Muscle layer of duodenum (tissue), 2 donors: ENCODE measurements at regions not wholly inside any gene's neighbourhood (a gene's known extent, or its start where the extent isn't known, plus 50 kb on each side); places are given as distances from the start of the nearest gene placed in this dataset.

ENCODE experiments used
- H3K27ac ChIP-seq: one replicate; pipeline ENCODE4 v1.7.0; 2013; ENCODE audit warnings: mild to moderate bottlenecking, low read length
- H3K27me3 ChIP-seq: one replicate; pipeline ENCODE4 v1.7.0; 2013; ENCODE audit warnings: low read depth, mild to moderate bottlenecking, control low read depth, low read length
- H3K36me3 ChIP-seq, 2 donors: one replicate each; pipeline ENCODE4 v1.7.0; 2013; ENCODE audit warnings: low read length in 2 of 2, control low read depth in 1 of 2, mild to moderate bottlenecking in 1 of 2; ENCODE audit not compliant: insufficient read depth in 2 of 2, control insufficient read depth in 1 of 2
- H3K4me1 ChIP-seq, 2 donors: one replicate each; pipeline ENCODE4 v1.7.0; 2013; ENCODE audit warnings: low read length in 2 of 2, mild to moderate bottlenecking in 2 of 2, control low read depth in 1 of 2, moderate library complexity in 1 of 2; ENCODE audit not compliant: insufficient read depth in 2 of 2, control insufficient read depth in 1 of 2
- H3K4me3 ChIP-seq, 2 donors: one replicate each; pipeline ENCODE4 v1.7.0; 2013; ENCODE audit warnings: low read length in 2 of 2, low read depth in 1 of 2, mild to moderate bottlenecking in 1 of 2
- H3K9me3 ChIP-seq, 2 donors: one replicate each; pipeline ENCODE4 v1.7.0; 2013; ENCODE audit warnings: low read length in 2 of 2, control low read depth in 1 of 2, mild to moderate bottlenecking in 1 of 2; ENCODE audit not compliant: control insufficient read depth in 1 of 2
- donor health status: healthy.

DNA sequence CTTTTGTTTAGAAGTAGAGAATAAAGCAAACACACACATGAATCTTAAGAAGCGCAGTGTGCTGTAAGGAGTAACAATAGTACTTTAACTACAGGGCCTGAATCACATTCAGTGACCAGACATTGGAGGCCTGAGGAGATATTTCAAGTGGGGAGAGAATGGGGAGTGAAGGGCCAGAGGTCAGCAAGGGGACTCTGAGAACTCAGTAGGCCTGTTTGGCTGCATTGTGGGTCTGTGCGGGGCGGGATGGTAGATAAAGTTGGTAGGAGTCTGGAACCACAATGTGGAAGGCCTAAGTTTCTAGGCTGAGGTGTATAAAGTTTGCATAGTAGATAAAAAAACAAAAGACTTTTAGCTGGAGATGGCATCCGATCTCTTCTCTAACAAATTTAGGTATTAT lies 52.7 kb upstream of the WLS start:
- Histone ChIP-seq H3K27ac (no peak overlapping the region), H3K4me3 (no peak overlapping the region), H3K9me3 (no peaks in the 10 kb centered on the region), H3K36me3 (no peaks in the 10 kb centered on the region), H3K27me3 (no peaks in the 10 kb centered on the region), H3K4me1 (no peaks in the 10 kb centered on the region)

DNA sequence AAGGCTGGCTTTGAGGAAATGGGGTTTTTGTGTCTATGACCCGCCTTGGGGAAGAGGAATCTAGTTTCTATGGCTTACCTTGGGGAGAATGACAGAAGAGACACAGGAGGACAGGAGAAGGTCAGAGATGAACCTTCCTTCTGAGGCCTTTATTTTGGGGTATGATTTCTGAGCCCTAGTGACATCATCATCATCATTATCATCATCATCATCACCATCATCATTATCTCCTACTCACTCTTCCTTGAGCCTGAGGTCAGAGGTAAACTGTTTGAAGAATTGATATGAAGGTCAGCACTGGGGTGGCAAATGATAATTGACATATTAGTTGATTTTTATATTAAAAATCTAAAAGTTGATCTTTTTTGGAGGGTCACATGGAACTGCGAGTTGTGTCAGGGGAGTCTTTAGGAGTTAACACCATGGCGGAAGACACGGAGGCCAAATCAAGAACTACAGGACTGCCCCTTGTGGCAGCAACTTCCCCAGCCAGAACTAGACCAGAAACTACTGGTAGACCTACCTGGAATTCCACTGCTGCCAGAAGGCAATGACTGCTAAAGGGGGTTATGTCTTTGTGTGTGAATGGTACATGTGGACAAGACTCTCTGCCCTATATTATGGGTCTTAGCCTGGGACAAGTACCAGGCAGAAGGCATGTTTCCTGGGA lies 49.8 kb upstream of the WLS start:
- H3K4me1 ChIP-seq: no peaks in the 10 kb centered on the region
- H3K36me3 ChIP-seq: no peaks in the 10 kb centered on the region
- H3K9me3 ChIP-seq: no peaks in the 10 kb centered on the region
- H3K27ac ChIP-seq: no peak overlapping the region
- no peak overlapping the region for H3K4me3 ChIP-seq
- H3K27me3 ChIP-seq: no peaks in the 10 kb centered on the region
